ENCODE measurements at regions not wholly inside any gene's neighbourhood (a gene's known extent, or its start where the extent isn't known, plus 50 kb on each side); places are given as distances from the start of the nearest gene placed in this dataset.

GRCh38 chr1:30190511-30191153, 532.8 kb downstream of the MATN1 start:
- TF ChIP-seq MAX (IDR thresholded peaks at IDR 0.05) = no peak
- TF ChIP-seq, protein P1, sequence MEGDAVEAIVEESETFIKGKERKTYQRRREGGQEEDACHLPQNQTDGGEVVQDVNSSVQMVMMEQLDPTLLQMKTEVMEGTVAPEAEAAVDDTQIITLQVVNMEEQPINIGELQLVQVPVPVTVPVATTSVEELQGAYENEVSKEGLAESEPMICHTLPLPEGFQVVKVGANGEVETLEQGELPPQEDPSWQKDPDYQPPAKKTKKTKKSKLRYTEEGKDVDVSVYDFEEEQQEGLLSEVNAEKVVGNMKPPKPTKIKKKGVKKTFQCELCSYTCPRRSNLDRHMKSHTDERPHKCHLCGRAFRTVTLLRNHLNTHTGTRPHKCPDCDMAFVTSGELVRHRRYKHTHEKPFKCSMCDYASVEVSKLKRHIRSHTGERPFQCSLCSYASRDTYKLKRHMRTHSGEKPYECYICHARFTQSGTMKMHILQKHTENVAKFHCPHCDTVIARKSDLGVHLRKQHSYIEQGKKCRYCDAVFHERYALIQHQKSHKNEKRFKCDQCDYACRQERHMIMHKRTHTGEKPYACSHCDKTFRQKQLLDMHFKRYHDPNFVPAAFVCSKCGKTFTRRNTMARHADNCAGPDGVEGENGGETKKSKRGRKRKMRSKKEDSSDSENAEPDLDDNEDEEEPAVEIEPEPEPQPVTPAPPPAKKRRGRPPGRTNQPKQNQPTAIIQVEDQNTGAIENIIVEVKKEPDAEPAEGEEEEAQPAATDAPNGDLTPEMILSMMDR (IDR thresholded peaks at IDR 0.05; ENCODE audit: low read depth, low read length, missing input control) = no peak
- TF ChIP-seq RXRA (IDR thresholded peaks at IDR 0.05) = no peak
- TF ChIP-seq REST (IDR thresholded peaks at IDR 0.05) = no peak
- no peak for TF ChIP-seq RAD21 (IDR thresholded peaks at IDR 0.05)
- TF ChIP-seq YY1 (IDR thresholded peaks at IDR 0.05) = no peak
- TF ChIP-seq, protein P2, sequence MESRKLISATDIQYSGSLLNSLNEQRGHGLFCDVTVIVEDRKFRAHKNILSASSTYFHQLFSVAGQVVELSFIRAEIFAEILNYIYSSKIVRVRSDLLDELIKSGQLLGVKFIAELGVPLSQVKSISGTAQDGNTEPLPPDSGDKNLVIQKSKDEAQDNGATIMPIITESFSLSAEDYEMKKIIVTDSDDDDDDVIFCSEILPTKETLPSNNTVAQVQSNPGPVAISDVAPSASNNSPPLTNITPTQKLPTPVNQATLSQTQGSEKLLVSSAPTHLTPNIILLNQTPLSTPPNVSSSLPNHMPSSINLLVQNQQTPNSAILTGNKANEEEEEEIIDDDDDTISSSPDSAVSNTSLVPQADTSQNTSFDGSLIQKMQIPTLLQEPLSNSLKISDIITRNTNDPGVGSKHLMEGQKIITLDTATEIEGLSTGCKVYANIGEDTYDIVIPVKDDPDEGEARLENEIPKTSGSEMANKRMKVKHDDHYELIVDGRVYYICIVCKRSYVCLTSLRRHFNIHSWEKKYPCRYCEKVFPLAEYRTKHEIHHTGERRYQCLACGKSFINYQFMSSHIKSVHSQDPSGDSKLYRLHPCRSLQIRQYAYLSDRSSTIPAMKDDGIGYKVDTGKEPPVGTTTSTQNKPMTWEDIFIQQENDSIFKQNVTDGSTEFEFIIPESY (IDR thresholded peaks at IDR 0.05) = no peak
- no peak for TF ChIP-seq TAF1 (conservative IDR thresholded peaks at IDR 0.05)
- no peak for TF ChIP-seq JUND (IDR thresholded peaks at IDR 0.05)
- no peak for TF ChIP-seq SP1 (IDR thresholded peaks at IDR 0.05)
- no peak for TF ChIP-seq GABPA (IDR thresholded peaks at IDR 0.05 in 1 of 2, conservative IDR thresholded peaks at IDR 0.05 in 1 of 2)
- no peak for TF ChIP-seq EGR1 (IDR thresholded peaks at IDR 0.05; ENCODE audit: low read depth in 2 of 2)
- TF ChIP-seq ATF3 (IDR thresholded peaks at IDR 0.05) = no peak
- no peak for TF ChIP-seq FOXA1 (IDR thresholded peaks at IDR 0.05)
